M059J (cell line): ENCODE measurements at regions not wholly inside any gene's neighbourhood (a gene's known extent, or its start where the extent isn't known, plus 50 kb on each side); places are given as distances from the start of the nearest gene placed in this dataset.

Experiments used
- DNase-seq: peaks from one replicate; pipeline ENCODE4 v3.0.0-alpha.2; 2012; ENCODE audit warnings: low read depth

DNA sequence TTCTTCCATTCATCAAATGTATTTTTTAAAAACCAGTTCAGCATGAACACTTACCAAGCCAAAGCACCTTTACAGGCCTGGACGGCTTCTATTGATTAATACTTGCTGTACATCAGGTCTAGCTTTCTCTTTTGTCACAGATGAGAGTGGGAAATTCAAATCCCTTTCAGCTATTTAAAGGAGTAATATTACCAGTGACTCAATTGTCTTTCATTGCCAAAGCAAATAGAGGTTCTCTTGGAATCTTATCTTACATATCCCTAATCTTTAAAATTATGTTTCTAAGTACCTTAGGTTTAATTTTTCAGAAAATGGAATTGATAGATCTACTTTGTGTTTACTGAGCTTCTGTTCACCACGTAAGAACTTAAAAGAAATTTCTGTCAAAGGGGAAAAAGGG lies 922.9 kb downstream of the NSUN3 start:
- DNase-seq, result no peak

GRCh38 chr3:94990952-94991705 lies 928.3 kb downstream of the NSUN3 start:
- DNase-seq, result no peak

GRCh38 chr3:94996743-94997142 lies 933.9 kb downstream of the NSUN3 start:
- no peak for DNase-seq

GRCh38 chr3:95002438-95003046 lies 939.7 kb downstream of the NSUN3 start:
- DNase-seq, result no peak

GRCh38 chr3:95028688-95029087 lies 965.8 kb downstream of the NSUN3 start:
- no peak for DNase-seq

- DNase-seq, result no peak
Measured at GRCh38 chr3:95029644-95030043, 966.8 kb downstream of the NSUN3 start.

DNA sequence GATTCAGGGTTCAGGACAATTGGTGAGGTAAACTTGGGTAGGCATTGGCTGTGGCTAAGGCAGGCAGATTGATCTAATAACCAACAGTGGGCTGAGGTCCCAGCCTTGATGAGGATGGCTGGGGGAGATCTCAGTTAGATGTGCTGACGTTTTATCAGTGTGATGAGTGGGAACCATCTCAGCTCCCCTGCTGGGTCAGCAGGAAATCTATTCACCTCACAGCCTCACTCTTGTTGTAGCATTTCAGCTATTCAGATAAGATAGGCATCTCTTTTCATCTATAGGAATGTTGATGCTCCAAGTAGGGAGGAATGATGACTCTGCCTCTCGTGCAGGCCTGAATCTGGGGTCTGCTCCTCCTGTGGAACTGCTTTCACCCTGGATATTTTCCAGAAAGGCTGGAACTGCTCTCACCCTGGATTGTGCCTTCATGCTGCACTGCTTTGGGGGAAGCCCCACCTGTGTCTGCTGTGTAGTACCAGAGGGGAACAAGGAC lies 973.7 kb downstream of the NSUN3 start:
- DNase-seq, result no peak

GRCh38 chr3:95037097-95037496 lies 974.2 kb downstream of the NSUN3 start:
- no peak for DNase-seq

GRCh38 chr3:95037927-95038326 lies 975.1 kb downstream of the NSUN3 start:
- no peak for DNase-seq

DNA sequence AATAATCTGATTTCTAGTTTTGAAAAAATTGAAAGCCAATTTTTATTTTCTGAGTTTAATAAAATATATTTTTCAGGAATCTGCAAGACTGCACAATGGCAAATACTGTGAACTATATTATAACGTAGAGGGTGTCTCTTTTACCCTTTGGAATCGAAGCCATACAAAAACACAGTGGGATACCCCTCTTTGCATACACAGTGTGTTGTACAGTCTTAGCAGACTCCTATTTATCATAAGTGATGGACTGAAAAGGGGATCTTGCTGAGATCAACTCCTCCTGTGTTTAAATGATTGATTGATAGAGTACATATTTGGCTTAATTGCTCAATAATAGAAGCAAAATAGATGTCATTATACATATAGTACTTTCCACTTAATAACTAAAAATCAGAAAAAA lies 981.2 kb downstream of the NSUN3 start:
- DNase-seq, result no peak

- DNase-seq, result peak; percentile 3
Measured at GRCh38 chr3:95048564-95048963, 985.7 kb downstream of the NSUN3 start.

DNA sequence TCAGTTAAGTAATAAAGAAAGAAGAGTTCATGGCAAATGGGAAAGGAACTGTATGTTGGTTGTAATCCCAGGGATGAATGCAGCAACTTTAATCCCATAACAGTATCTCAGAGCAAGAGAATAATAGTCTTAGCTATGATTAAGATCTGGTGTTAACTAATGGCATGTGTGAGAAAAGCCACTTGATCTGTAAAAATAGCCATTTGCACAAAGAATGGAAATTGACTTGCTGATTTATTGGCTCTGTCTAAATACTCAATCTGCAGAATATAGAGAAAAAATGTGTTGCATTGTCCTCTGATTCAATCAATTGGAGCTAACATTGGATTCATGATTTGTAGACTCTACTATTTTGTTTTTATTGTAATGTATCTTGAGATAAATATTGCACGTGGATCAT lies 987.0 kb downstream of the NSUN3 start:
- no peak for DNase-seq

GRCh38 chr3:95055288-95055687 lies 992.4 kb downstream of the NSUN3 start:
- no peak for DNase-seq

GRCh38 chr3:95082191-95082590 lies 1019.3 kb downstream of the NSUN3 start:
- DNase-seq, result no peak

DNA sequence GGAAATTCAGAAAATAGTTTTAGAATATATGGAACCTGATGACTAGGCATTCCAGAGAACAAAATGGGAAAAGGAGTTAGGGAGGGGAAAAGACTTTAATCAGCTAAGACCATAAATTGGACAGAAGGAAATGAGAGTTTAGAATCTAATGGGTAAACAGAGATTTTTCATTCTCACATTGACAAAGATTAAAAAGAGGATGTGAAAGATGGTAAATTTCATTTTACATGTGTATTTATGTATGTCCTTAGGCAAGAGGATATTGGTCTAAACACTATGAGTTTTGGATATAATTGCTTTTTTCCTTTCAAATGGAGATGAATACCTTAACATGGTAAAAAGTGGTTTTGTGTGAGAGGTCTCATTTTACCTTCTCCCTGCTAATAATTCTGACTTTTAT lies 1021.9 kb downstream of the NSUN3 start:
- DNase-seq, result no peak

- no peak for DNase-seq
Measured at GRCh38 chr3:95088464-95088863, 1025.6 kb downstream of the NSUN3 start.

- DNase-seq, result no peak
Measured at GRCh38 chr3:95097493-95097892, 1034.6 kb downstream of the NSUN3 start.

DNA sequence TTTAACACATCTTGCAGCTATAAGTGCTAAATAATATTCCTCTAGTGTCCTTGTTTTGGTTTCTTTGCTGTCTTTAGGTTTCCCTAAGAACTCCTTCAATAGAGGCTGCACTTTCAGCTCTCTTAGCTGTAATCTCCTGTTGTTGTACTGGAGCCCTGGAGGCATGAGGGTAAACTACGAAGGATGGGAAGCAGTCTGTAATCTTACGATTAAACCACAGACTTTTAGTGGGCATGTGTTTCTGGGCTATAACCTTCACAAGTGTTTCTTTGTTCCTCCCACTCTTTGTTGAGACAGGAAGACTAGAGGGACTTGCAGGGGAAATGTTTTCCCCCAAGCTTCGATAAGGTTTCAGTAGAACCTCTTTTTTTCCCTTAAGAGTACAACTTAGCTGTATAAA lies 1058.1 kb downstream of the NSUN3 start:
- no peak for DNase-seq

GRCh38 chr3:95123104-95123503 lies 1060.2 kb downstream of the NSUN3 start:
- no peak for DNase-seq

- peak; percentile 5 for DNase-seq
Measured at GRCh38 chr3:95134693-95135413, 1072.0 kb downstream of the NSUN3 start.

DNA sequence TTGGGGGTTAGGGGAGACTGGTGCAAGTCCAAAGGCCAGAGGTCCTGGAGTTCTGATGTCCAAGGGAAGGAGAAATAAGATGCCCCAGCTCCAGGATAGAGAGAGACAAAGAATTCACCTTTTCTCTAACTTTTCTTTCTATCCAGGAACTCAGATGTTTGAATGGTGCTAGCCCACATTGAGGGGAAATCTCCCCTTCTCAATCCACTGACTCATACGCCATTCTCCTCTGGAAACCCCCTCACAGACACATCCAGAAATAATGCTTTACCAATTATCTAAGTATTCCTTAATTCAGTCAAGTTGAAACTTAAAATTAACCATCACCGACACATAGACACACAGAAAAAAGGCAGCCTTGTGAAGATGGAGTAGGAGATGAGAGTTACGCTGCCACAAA lies 1085.2 kb downstream of the NSUN3 start:
- DNase-seq, result no peak

- DNase-seq, result no peak
Measured at GRCh38 chr3:95151590-95151989, 1088.7 kb downstream of the NSUN3 start.

- peak; percentile 57 for DNase-seq
Measured at GRCh38 chr3:95154766-95155165, 1091.9 kb downstream of the NSUN3 start.
